Hepatocyte (in vitro differentiated cells): ENCODE measurements at regions not wholly inside any gene's neighbourhood (a gene's known extent, or its start where the extent isn't known, plus 50 kb on each side); places are given as distances from the start of the nearest gene placed in this dataset.

Experiments
- EZH2 ChIP-seq: fragments of 200-600 bp; sonication (generic); IDR thresholded peaks from 2 replicates; pipeline ENCODE4 v1.6.1; 2016; ENCODE audit warnings: antibody characterized with exemption, mild to moderate bottlenecking, borderline replicate concordance
- EZH2phosphoT487 ChIP-seq: fragments of 200-600 bp; sonication (generic); IDR thresholded peaks from one replicate; pipeline ENCODE4 v1.6.1; 2018; ENCODE audit warnings: antibody characterized with exemption, mild to moderate bottlenecking, low read depth, moderate library complexity; ENCODE audit not compliant: unreplicated experiment, severe bottlenecking
- TF ChIP-seq, protein P1 (sequence below): fragments of 200-600 bp; sonication (generic); IDR thresholded peaks from 2 replicates; pipeline ENCODE4 v1.5.1; 2016; ENCODE audit warnings: antibody characterized with exemption, mild to moderate bottlenecking; ENCODE audit not compliant: poor library complexity

DNA sequence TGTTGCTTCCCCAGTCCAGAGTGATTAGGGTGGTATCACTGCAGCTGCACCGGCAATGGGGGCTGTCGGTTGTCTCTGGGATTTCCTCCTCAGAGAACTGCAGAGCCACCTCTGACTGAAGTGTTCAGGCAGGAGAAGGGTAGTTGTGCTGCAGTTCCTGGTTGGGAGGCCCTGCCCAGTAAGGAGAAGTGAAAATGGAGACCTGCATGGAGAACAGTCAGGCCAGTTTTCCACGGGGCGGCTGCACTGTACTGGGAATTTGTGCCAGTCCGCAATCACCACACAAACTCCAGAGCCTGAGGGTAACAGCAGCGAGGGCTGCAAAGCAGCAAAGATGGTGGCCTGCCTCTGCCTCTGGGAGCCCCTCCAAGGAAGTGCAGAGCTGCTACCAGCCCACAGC is 58.1 kb upstream of the CCDC190 start:
- TF ChIP-seq EZH2, result no peak
- TF ChIP-seq, protein P1, sequence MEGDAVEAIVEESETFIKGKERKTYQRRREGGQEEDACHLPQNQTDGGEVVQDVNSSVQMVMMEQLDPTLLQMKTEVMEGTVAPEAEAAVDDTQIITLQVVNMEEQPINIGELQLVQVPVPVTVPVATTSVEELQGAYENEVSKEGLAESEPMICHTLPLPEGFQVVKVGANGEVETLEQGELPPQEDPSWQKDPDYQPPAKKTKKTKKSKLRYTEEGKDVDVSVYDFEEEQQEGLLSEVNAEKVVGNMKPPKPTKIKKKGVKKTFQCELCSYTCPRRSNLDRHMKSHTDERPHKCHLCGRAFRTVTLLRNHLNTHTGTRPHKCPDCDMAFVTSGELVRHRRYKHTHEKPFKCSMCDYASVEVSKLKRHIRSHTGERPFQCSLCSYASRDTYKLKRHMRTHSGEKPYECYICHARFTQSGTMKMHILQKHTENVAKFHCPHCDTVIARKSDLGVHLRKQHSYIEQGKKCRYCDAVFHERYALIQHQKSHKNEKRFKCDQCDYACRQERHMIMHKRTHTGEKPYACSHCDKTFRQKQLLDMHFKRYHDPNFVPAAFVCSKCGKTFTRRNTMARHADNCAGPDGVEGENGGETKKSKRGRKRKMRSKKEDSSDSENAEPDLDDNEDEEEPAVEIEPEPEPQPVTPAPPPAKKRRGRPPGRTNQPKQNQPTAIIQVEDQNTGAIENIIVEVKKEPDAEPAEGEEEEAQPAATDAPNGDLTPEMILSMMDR, result no peak
- TF ChIP-seq EZH2phosphoT487, result no peak
